LNCaP clone FGC (cell line): ENCODE measurements at regions not wholly inside any gene's neighbourhood (a gene's known extent, or its start where the extent isn't known, plus 50 kb on each side); places are given as distances from the start of the nearest gene placed in this dataset.

ENCODE experiments used
- DNase-seq: peaks from one replicate; pipeline ENCODE4 v3.0.0-alpha.2; 2011; ENCODE audit warnings: low read depth
- H3K4me3 ChIP-seq: 2 replicates; pipeline ENCODE4 v1.5.1; 2011; ENCODE audit warnings: mild to moderate bottlenecking, low read depth, low read length, control low read depth
- TF ChIP-seq, protein P1 (sequence below): IDR thresholded peaks from 2 replicates; pipeline ENCODE4 v1.5.1; 2012; ENCODE audit warnings: mild to moderate bottlenecking; ENCODE audit not compliant: control insufficient read depth, insufficient read depth; ENCODE audit errors: extremely low read depth

DNA sequence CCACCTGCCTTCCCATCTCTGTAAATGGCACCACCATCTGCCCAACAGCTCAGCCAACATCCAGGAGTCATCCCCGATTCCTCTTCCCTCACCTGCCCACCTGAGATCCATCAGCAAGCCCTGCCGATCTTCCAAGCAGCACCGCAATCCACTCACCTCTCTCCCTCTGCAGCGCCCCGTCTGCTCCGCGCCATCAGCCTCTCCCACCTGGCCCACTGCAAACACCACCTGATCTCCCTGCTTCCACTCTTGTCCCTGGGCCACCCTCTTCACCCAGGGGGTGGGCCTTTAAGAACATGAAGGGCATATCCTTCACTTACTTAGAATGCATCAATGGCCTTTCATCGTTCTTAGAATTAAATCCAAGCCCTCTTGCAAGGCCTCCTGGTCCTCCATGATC lies 457.3 kb upstream of the SULF2 start:
- no peak overlapping the region for H3K4me3 ChIP-seq
- TF ChIP-seq, protein P1, sequence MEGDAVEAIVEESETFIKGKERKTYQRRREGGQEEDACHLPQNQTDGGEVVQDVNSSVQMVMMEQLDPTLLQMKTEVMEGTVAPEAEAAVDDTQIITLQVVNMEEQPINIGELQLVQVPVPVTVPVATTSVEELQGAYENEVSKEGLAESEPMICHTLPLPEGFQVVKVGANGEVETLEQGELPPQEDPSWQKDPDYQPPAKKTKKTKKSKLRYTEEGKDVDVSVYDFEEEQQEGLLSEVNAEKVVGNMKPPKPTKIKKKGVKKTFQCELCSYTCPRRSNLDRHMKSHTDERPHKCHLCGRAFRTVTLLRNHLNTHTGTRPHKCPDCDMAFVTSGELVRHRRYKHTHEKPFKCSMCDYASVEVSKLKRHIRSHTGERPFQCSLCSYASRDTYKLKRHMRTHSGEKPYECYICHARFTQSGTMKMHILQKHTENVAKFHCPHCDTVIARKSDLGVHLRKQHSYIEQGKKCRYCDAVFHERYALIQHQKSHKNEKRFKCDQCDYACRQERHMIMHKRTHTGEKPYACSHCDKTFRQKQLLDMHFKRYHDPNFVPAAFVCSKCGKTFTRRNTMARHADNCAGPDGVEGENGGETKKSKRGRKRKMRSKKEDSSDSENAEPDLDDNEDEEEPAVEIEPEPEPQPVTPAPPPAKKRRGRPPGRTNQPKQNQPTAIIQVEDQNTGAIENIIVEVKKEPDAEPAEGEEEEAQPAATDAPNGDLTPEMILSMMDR: no peak
- DNase-seq: no peak

DNA sequence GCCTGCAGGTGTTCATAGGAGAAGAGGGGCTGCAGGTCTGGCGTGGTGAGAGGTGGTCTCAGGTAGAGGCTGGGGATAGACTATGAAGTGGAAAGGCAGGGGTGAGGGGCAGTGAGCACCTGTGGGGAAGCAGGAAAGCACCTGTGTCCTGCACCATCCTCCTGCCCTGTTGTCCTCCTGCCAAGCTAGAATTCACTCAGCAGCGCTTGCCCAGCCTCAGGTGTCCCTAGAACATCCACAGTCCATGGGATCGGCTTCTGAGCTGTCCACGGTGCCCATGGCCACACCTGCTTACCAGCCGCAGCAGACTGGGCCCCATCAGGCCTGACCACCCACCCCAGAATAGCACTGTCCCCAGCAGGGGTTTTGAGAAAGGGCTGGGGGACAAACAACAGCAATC lies 456.2 kb upstream of the SULF2 start:
- no peak for DNase-seq
- TF ChIP-seq, protein P1: no peak
- no peak overlapping the region for H3K4me3 ChIP-seq

DNA sequence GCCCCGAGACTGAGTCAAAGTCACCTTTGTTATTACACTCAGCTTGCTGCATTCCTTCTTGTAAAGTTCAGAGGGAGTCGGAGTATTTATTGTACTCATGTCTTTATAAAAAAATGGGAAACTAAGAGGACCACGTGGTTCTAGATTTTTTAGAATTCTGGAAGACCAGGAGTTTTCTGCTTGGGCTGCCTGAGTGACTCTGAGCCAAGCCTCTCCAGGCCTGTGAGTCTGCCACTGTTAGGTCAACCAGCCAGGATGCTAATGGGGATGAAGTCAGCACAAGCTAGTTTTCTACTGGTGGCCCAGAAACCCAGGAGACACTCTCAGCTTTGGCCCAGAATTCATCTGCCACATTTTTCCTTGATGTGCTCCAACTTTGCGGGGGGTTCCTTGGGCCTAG lies 453.5 kb upstream of the SULF2 start:
- H3K4me3 ChIP-seq: no peak overlapping the region
- TF ChIP-seq, protein P1: no peak
- DNase-seq: no peak

DNA sequence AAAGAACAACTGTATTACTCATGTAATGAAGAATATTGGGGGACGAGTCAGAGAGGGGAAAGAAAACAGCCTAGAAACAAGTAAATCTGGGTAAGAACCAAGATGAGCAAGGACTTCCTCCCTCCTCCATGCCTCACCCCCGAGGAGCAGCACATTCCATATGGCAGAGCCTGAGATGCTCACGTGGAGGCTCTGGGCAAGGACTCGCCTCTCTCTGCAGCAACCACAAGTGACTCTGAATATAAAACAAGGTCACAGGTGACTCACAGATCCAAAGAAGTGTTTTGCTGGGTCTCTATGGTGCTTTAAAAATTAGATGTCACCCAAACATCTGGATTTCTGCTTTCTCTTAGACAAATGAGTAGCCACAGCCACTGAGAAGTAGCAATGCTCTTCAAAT lies 453.0 kb upstream of the SULF2 start:
- no peak for DNase-seq
- no peak overlapping the region for H3K4me3 ChIP-seq
- TF ChIP-seq, protein P1: no peak

DNA sequence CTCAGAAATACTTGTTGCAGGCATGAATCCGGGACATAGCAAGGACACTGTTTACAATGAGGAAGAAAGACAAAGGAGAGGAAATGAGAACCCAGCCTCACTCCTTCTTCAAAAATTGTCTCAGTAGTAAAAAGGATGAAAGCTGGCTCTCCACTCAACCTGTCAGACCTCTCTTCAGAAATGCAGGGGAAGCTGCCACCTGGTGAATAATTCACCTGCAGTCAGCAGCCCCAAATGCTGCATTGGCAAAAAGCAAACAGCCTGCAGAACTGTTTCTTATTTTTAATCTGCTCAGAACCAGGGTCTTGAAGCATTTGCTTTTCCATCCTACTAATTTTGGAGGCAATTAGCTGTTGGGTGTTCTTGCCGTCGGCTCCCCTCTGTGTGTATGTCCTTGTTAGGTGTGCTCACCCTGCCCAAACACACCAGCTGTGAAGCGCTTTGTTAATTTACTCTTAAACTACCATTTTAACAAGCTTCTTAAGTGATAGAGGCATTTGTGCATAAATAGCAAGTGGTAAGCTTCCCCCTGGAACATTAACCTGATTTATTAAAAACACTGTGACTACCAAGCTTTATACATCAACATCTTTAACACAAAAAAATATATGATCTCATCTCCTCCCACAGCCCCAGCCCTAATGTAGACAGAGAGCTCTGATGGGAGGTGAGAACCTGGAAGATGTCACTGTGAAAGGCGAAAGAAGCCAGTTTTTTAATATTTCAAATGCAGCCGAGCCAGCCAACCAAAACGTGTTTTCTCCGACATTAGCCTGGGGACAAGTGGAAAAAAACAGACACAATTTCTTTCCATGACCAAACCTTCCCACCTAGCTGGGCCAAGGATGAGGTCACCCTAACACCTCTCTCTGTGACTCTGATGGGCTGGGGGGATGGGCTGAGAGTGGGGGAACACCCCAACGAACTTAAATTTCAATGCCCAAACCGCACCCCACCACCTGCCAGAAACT lies 451.0 kb upstream of the SULF2 start:
- no peak for DNase-seq
- TF ChIP-seq, protein P1: no peak
- H3K4me3 ChIP-seq: no peak overlapping the region

DNA sequence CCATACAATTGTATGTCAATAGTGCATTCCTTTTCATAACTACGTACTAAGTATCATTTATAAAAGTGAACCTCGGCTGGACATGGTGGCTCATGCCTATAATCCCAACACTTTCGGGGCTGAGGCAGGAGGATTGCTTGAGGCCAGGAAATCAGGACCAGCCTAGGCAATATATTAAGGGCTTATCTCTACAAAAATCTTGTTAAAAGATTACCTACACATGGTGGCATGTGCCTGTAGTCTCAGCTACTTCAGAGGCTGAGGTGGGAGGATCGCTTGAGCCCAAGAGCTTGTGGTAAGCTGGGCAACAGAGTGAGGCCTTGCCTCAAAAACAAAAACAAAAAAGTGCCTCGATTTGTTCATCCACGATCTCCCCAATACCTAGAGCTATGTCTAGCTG lies 449.7 kb upstream of the SULF2 start:
- DNase-seq: no peak
- TF ChIP-seq, protein P1: no peak
- no peak overlapping the region for H3K4me3 ChIP-seq
